ENCODE measurements at regions not wholly inside any gene's neighbourhood (a gene's known extent, or its start where the extent isn't known, plus 50 kb on each side); places are given as distances from the start of the nearest gene placed in this dataset.
"Not testable (repeated sequence)": the region's sequence is repeated elsewhere in the genome, so short reads cannot be mapped to it uniquely, and the experiment has no call there.

GRCh38 chr6:133088931-133089695 lies 152.0 kb upstream of the EYA4 start:
- no peaks in the 10 kb centered on the region for H3K9me3 ChIP-seq
- no peaks in the 10 kb centered on the region for H3K27me3 ChIP-seq (replicated peaks in 1 of 2; ENCODE audit: control insufficient read depth in 2 of 2, extremely low read depth in 1 of 2, insufficient read depth in 2 of 2, low read length in 1 of 2)
- no peaks in the 10 kb centered on the region for H3K36me3 ChIP-seq (ENCODE audit: control insufficient read depth in 2 of 2, extremely low read depth in 1 of 2, insufficient read depth in 1 of 2, low read length in 1 of 2)
- WGBS (ENCODE audit: insufficient coverage), result 87% methylated on average over 3 of the region's 5 CpGs
- no peaks in the 10 kb centered on the region for H3K4me1 ChIP-seq (ENCODE audit: control insufficient read depth in 1 of 2, extremely low read depth in 1 of 2, insufficient read depth in 2 of 2, low read length in 2 of 2)
- no peaks in the 10 kb centered on the region for H3K9me3 Mint-ChIP-seq
- no peak for DNase-seq
- no peak overlapping the region for H3K27ac ChIP-seq (ENCODE audit: low read length)
- no peak overlapping the region for H3K4me3 ChIP-seq (ENCODE audit: control insufficient read depth in 1 of 2, extremely low read depth in 1 of 2, low read length in 1 of 2)
- H3K27ac Mint-ChIP-seq, result no peak overlapping the region
- H3K4me1 Mint-ChIP-seq, result no peaks in the 10 kb centered on the region
- no peaks in the 10 kb centered on the region for H3K36me3 Mint-ChIP-seq
- H3K4me3 Mint-ChIP-seq, result no peak overlapping the region
- peaks cover 1 to 8% of the 10 kb centered on the region in 2 donors for H3K27me3 Mint-ChIP-seq
- CTCF ChIA-PET, result no interaction called here
- no peak for ATAC-seq (replicated peaks in 1 of 4)
- POLR2A ChIA-PET, result no interaction called here

GRCh38 chr6:133092199-133092598 lies 149.0 kb upstream of the EYA4 start:
- H3K27ac ChIP-seq (ENCODE audit: low read length), result no peak overlapping the region
- H3K27me3 ChIP-seq (replicated peaks in 1 of 2; ENCODE audit: control insufficient read depth in 2 of 2, extremely low read depth in 1 of 2, insufficient read depth in 2 of 2, low read length in 1 of 2), result no peaks in the 10 kb centered on the region
- CTCF ChIA-PET, result no interaction called here
- no peaks in the 10 kb centered on the region for H3K4me1 ChIP-seq (ENCODE audit: control insufficient read depth in 1 of 2, extremely low read depth in 1 of 2, insufficient read depth in 2 of 2, low read length in 2 of 2)
- Mint-ChIP-seq H3K4me3 (no peak overlapping the region), H3K9me3 (no peaks in the 10 kb centered on the region), H3K36me3 (no peaks in the 10 kb centered on the region), H3K4me1 (no peaks in the 10 kb centered on the region), H3K27me3 (peaks cover 0 to 6% of the 10 kb centered on the region in 2 donors), H3K27ac (no peak overlapping the region)
- no peak for DNase-seq
- POLR2A ChIA-PET, result no interaction called here
- no peaks in the 10 kb centered on the region for H3K36me3 ChIP-seq (ENCODE audit: control insufficient read depth in 2 of 2, extremely low read depth in 1 of 2, insufficient read depth in 1 of 2, low read length in 1 of 2)
- WGBS (ENCODE audit: insufficient coverage), result no CpG with 5 or more reads among the region's 1 CpG
- H3K4me3 ChIP-seq (ENCODE audit: control insufficient read depth in 1 of 2, extremely low read depth in 1 of 2, low read length in 1 of 2), result no peak overlapping the region
- no peaks in the 10 kb centered on the region for H3K9me3 ChIP-seq
- ATAC-seq (replicated peaks in 1 of 4), result no peak

- H3K27me3 ChIP-seq (replicated peaks in 1 of 2; ENCODE audit: control insufficient read depth in 2 of 2, extremely low read depth in 1 of 2, insufficient read depth in 2 of 2, low read length in 1 of 2), result no peaks in the 10 kb centered on the region
- H3K27ac ChIP-seq (ENCODE audit: low read length), result no peak overlapping the region
- no peak overlapping the region for H3K27ac Mint-ChIP-seq
- H3K36me3 ChIP-seq (ENCODE audit: control insufficient read depth in 2 of 2, extremely low read depth in 1 of 2, insufficient read depth in 1 of 2, low read length in 1 of 2), result no peaks in the 10 kb centered on the region
- DNase-seq, result no peak
- ATAC-seq (replicated peaks in 1 of 4), result no peak
- no peaks in the 10 kb centered on the region for H3K4me1 Mint-ChIP-seq
- no peaks in the 10 kb centered on the region for H3K9me3 Mint-ChIP-seq
- H3K9me3 ChIP-seq, result no peaks in the 10 kb centered on the region
- H3K4me3 Mint-ChIP-seq, result no peak overlapping the region
- H3K4me3 ChIP-seq (ENCODE audit: control insufficient read depth in 1 of 2, extremely low read depth in 1 of 2, low read length in 1 of 2), result no peak overlapping the region
- 54% methylated on average over 5 of the region's 5 CpGs for WGBS (ENCODE audit: insufficient coverage)
- no peaks in the 10 kb centered on the region for H3K4me1 ChIP-seq (ENCODE audit: control insufficient read depth in 1 of 2, extremely low read depth in 1 of 2, insufficient read depth in 2 of 2, low read length in 2 of 2)
- H3K36me3 Mint-ChIP-seq, result no peaks in the 10 kb centered on the region
- CTCF ChIA-PET, result no interaction called here
- POLR2A ChIA-PET, result no interaction called here
- H3K27me3 Mint-ChIP-seq, result peaks cover 0 to 5% of the 10 kb centered on the region in 2 donors
Observed at GRCh38 chr6:133092771-133093170, 148.4 kb upstream of the EYA4 start.

- H3K36me3 Mint-ChIP-seq; ATAC-seq (replicated peaks in 1 of 4); H3K4me3 Mint-ChIP-seq; CTCF ChIA-PET; H3K9me3 Mint-ChIP-seq; H3K27me3 ChIP-seq (replicated peaks in 1 of 2; ENCODE audit: control insufficient read depth in 2 of 2, extremely low read depth in 1 of 2, insufficient read depth in 2 of 2, low read length in 1 of 2); H3K4me1 Mint-ChIP-seq; H3K27me3 Mint-ChIP-seq; H3K36me3 ChIP-seq (ENCODE audit: control insufficient read depth in 2 of 2, extremely low read depth in 1 of 2, insufficient read depth in 1 of 2, low read length in 1 of 2); H3K4me1 ChIP-seq (ENCODE audit: control insufficient read depth in 1 of 2, extremely low read depth in 1 of 2, insufficient read depth in 2 of 2, low read length in 2 of 2); POLR2A ChIA-PET; H3K4me3 ChIP-seq (ENCODE audit: control insufficient read depth in 1 of 2, extremely low read depth in 1 of 2, low read length in 1 of 2); DNase-seq; H3K27ac ChIP-seq (ENCODE audit: low read length); H3K9me3 ChIP-seq; H3K27ac Mint-ChIP-seq: not testable (repeated sequence)
- no CpG with 5 or more reads among the region's 3 CpGs for WGBS (ENCODE audit: insufficient coverage)
Observed at GRCh38 chr6:133093211-133093610, 147.9 kb upstream of the EYA4 start.

- no peaks in the 10 kb centered on the region for H3K36me3 ChIP-seq (ENCODE audit: control insufficient read depth in 2 of 2, extremely low read depth in 1 of 2, insufficient read depth in 1 of 2, low read length in 1 of 2)
- H3K27me3 Mint-ChIP-seq, result no peaks in the 10 kb centered on the region
- H3K4me3 ChIP-seq (ENCODE audit: control insufficient read depth in 1 of 2, extremely low read depth in 1 of 2, low read length in 1 of 2), result no peak overlapping the region
- no peaks in the 10 kb centered on the region for H3K4me1 Mint-ChIP-seq
- no peak overlapping the region for H3K27ac ChIP-seq (ENCODE audit: low read length)
- no peak overlapping the region for H3K27ac Mint-ChIP-seq
- H3K4me1 ChIP-seq (ENCODE audit: control insufficient read depth in 1 of 2, extremely low read depth in 1 of 2, insufficient read depth in 2 of 2, low read length in 2 of 2), result no peaks in the 10 kb centered on the region
- H3K9me3 Mint-ChIP-seq, result no peaks in the 10 kb centered on the region
- H3K4me3 Mint-ChIP-seq, result no peak overlapping the region
- no peak for ATAC-seq (replicated peaks in 1 of 4)
- ChIA-PET CTCF (no interaction called here), POLR2A (no interaction called here)
- no peak for DNase-seq
- H3K9me3 ChIP-seq, result no peaks in the 10 kb centered on the region
- no peaks in the 10 kb centered on the region for H3K36me3 Mint-ChIP-seq
- WGBS (ENCODE audit: insufficient coverage), result no CpG with 5 or more reads among the region's 3 CpGs
- H3K27me3 ChIP-seq (replicated peaks in 1 of 2; ENCODE audit: control insufficient read depth in 2 of 2, extremely low read depth in 1 of 2, insufficient read depth in 2 of 2, low read length in 1 of 2), result no peaks in the 10 kb centered on the region
Observed at GRCh38 chr6:133093956-133094355, 147.2 kb upstream of the EYA4 start.

- H3K9me3 Mint-ChIP-seq, result no peaks in the 10 kb centered on the region
- no peak overlapping the region for H3K4me3 Mint-ChIP-seq
- no peak overlapping the region for H3K27ac Mint-ChIP-seq
- no peaks in the 10 kb centered on the region for H3K9me3 ChIP-seq
- H3K36me3 Mint-ChIP-seq, result no peaks in the 10 kb centered on the region
- H3K27ac ChIP-seq (ENCODE audit: low read length), result no peak overlapping the region
- no peaks in the 10 kb centered on the region for H3K27me3 Mint-ChIP-seq
- CTCF ChIA-PET, result no interaction called here
- H3K4me3 ChIP-seq (ENCODE audit: control insufficient read depth in 1 of 2, extremely low read depth in 1 of 2, low read length in 1 of 2), result no peak overlapping the region
- H3K4me1 ChIP-seq (ENCODE audit: control insufficient read depth in 1 of 2, extremely low read depth in 1 of 2, insufficient read depth in 2 of 2, low read length in 2 of 2), result no peaks in the 10 kb centered on the region
- ATAC-seq (replicated peaks in 1 of 4) (no peak), DNase-seq (no peak)
- POLR2A ChIA-PET, result no interaction called here
- H3K4me1 Mint-ChIP-seq, result no peaks in the 10 kb centered on the region
- WGBS (ENCODE audit: insufficient coverage), result no CpG with 5 or more reads among the region's 1 CpG
- H3K36me3 ChIP-seq (ENCODE audit: control insufficient read depth in 2 of 2, extremely low read depth in 1 of 2, insufficient read depth in 1 of 2, low read length in 1 of 2), result no peaks in the 10 kb centered on the region
- H3K27me3 ChIP-seq (replicated peaks in 1 of 2; ENCODE audit: control insufficient read depth in 2 of 2, extremely low read depth in 1 of 2, insufficient read depth in 2 of 2, low read length in 1 of 2), result no peaks in the 10 kb centered on the region
Observed at GRCh38 chr6:133097208-133097607, 143.9 kb upstream of the EYA4 start.

- no peak overlapping the region for H3K27ac ChIP-seq (ENCODE audit: low read length)
- no peak overlapping the region for H3K4me3 ChIP-seq (ENCODE audit: control insufficient read depth in 1 of 2, extremely low read depth in 1 of 2, low read length in 1 of 2)
- CTCF ChIA-PET, result no interaction called here
- Mint-ChIP-seq H3K4me3 (no peak overlapping the region), H3K27ac (no peak overlapping the region), H3K4me1 (no peaks in the 10 kb centered on the region), H3K9me3 (no peaks in the 10 kb centered on the region), H3K36me3 (no peaks in the 10 kb centered on the region), H3K27me3 (no peaks in the 10 kb centered on the region)
- no peaks in the 10 kb centered on the region for H3K27me3 ChIP-seq (replicated peaks in 1 of 2; ENCODE audit: control insufficient read depth in 2 of 2, extremely low read depth in 1 of 2, insufficient read depth in 2 of 2, low read length in 1 of 2)
- no peak for DNase-seq
- ATAC-seq (replicated peaks in 1 of 4), result no peak
- POLR2A ChIA-PET, result no interaction called here
- H3K36me3 ChIP-seq (ENCODE audit: control insufficient read depth in 2 of 2, extremely low read depth in 1 of 2, insufficient read depth in 1 of 2, low read length in 1 of 2), result no peaks in the 10 kb centered on the region
- H3K9me3 ChIP-seq, result no peaks in the 10 kb centered on the region
- no peaks in the 10 kb centered on the region for H3K4me1 ChIP-seq (ENCODE audit: control insufficient read depth in 1 of 2, extremely low read depth in 1 of 2, insufficient read depth in 2 of 2, low read length in 2 of 2)
Observed at GRCh38 chr6:133099573-133099972, 141.6 kb upstream of the EYA4 start.

All from T-cell (primary cell).